GM19438 (cell line): ENCODE measurements at regions not wholly inside any gene's neighbourhood (a gene's known extent, or its start where the extent isn't known, plus 50 kb on each side); places are given as distances from the start of the nearest gene placed in this dataset.

Experiments used
- ATAC-seq: cut with Tn5 transposase; IDR thresholded peaks from one replicate; pipeline ENCODE4 v1.9.1; 2021; ENCODE audit warnings: low read depth; ENCODE audit not compliant: unreplicated experiment

DNA sequence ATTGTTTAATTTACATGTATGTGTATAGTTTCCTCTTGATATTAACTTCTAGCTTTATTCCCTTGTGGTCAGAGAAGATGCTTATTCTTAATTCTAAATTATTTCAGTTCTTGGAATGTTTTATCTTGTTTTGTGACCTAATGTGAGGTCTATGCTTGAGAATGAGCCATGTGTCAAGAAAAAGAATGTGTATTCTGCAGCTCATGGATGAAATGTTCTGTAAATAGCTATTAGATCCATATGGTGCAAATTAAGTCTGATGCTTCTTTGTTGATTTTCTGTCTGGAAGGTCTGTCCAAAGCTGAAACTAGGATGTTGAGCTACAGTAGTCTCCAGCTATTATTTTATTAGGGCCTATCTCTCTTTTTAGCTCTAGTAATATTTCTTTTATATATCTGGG is 187.3 kb upstream of the RASGEF1B start:
- no peak for ATAC-seq

DNA sequence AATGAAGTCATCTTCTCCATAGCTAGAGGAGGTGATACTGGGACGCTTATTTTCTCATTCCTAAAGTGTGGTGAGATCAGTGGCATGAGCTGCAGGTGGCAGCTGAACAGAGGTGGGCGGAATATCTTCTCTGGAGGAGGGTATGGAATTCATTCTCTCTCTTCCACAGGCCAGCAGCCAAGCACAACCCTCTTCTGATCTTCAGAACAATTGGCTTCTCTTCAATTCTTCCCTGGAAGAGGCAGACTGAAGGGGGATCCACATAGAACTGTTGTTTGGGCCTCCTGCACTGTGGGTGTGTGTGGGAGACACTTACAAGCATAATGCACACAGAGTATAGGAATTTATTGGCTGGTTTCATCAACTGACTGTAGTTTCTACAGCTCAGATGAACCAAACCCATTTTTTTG is 180.4 kb upstream of the RASGEF1B start:
- ATAC-seq: no peak

DNA sequence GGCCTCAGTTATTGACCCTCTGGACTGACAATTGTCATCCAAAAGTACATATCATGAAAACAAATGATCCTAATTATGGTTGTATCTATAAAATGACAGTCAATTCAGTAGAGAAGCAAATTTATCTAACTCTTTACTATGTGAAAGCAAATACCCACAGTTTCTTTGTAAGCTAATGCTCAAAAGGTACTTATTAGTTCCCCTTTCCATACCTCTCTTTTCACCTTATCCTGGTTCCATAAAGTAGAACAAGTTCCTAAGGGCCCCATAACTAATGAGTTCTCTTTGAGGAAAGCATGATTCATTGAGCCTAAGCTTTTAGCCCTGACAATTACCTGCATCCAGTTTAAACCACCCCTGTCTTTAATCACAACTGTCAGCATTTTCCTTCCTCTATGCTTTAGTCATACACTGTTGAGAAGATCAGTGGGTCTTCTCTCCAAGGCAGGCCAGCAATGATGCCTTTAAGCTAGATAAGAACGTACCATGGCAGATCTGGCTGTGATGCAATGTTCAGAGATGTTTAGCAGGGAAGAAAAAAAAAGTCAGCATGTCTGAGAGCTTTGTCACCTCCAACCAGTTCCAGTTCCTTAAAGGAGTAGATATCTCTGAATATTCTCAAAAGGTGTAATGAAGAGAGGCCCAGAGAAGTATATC is 179.7 kb upstream of the RASGEF1B start:
- no peak for ATAC-seq

DNA sequence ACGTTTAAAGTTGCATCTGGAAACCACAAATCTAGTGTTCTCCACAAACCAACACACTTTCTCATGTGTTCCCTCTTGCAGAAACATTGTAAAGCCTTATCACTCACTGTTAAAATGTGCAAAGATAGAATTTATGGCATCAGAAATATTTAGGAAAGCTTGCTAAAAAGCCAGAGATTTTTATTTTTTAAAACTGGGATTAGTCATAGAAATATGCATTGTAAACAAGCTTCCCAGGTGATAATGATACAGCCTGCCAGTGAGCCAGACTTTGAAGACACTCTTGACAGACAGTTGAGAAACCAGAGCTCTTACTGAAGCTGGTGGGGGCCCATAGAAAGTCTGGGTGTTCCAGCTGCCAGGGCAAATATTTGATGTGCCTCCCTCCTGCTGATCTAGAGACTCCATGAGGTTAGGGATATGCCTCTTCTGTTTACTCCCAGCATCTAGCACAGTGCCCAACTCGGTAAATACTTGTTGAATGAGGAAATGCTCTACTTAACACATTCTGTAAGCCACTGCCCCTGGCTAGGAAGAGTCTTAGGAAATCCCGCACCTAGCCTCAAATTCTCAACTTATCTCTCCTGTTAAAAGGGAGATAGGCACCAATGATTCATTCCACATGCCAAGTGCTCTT is 179.0 kb upstream of the RASGEF1B start:
- ATAC-seq: no peak

DNA sequence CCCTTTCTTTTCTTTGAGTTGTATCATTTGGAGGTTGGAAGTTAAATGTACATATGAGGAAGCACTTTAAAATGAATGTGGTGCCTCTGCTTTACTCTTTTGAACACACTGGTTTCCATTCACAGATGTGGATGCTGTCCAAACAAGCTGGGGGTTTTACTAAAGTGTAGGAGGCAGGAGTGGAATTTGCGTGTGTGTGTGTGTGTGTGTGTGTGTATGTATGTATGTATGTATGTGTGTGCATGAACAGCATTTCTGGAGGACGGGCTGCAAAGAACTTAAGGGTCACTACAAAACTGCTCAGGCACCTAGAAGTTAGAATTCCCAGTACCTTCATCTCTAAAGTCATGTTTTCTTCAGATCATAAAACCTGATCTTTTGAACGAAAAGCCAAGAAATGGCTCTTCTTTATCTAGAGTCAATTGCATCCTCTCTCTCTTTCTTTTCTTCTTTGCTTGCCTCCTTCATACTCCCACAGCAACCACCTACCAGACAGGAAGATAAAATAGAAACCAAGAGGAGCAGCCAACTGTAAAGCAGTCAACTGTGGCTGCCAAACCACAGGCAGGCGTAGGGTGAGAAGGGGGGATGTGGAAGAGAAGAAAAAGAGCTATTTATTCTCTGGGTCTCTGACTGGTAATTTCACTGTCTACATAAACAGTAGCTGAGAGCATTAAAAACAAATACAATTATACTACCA is 177.0 kb upstream of the RASGEF1B start:
- peak; percentile 99 for ATAC-seq

DNA sequence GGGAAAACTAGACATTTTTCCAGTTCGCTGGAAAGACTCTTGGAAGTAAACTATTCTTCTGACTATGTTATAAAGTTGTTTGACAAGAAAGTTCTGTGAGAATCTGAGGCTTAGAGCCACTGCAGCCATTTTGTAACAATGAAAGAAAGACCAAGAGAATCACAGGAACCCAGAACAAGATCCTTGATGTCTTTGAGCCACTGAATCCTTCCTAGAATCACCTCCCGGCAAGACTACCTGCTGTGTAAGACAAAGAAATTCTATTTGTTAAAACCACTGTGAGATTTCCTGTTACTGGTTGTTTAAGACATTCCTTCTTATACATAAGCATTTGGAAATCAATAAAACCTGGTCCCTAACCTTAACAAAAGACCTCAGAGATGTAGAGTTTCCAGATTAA is 175.7 kb upstream of the RASGEF1B start:
- no peak for ATAC-seq

DNA sequence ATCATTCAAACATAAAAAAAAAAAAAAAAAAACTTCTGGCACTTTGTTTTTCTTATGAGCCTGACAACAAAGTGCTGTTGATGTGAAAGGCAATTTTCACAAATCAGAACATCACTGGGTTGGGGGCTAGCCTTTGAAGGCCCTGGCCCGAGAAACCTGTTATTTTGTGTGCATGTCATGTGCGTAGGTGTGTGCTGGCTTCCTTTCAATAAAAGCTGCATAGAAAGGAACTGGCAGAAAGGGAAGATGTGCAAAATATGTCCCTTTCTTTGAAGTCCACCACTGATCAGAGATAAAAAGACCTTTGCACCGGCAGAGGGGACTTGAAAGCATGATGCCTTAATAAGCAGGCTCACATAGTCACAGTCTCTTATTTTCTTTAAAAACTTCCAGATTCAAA is 170.8 kb upstream of the RASGEF1B start:
- no peak for ATAC-seq

DNA sequence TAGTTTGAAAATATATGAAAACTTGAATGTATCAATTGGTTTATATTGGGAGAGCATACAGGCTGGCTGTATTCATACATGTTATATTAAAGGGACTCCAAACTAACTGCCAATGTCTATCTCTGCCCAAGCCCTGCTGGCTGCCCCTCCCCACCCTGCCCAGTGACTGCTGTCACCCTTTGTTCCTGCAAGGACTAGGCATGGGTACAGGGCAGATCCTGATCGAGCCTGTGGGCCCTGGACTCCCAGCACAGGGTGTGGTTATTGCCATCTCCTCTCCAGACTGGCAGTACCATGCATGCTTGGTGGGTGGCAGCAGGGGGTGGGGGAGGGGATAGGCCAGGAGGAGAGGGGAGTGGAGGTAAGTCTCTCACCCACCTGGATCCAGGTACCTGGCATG is 167.5 kb upstream of the RASGEF1B start:
- no peak for ATAC-seq

DNA sequence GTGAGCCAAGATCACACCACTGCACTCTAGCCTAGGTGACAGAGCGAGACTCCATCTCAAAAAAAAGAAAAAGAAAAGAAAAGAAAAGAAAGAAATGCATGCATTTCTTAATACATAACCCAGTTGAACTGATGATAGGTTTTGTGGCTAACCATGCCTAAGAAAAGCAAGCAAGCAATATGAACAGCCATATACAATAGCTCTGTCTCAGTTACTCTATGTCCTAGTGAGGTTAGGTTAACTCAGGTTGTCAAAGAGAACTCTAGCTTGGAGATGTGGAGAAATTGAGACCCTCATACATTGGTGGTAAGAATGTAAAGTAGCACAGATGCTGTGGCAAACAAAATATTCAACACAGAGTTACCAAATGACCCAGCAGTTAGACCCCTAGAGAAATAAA is 167.0 kb upstream of the RASGEF1B start:
- ATAC-seq: no peak

DNA sequence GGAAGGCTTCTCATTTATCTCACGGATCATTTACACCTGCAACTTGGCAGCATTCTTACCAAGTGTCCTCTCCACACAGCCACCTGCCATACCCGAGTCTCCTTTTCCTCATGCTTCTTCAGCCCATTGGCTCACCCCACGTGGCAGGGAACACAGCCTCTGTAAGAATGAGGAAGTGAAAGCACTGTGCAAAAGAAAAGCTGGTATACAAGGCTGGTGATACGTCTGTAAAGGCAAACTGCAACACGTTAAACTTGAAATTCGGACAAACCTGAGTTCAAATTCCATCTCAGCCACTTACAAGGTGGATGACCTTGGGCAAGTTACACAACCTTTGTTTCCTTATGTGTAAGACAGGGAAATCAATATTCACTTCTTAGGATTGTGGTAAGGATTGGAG is 164.0 kb upstream of the RASGEF1B start:
- peak; percentile 85 for ATAC-seq

DNA sequence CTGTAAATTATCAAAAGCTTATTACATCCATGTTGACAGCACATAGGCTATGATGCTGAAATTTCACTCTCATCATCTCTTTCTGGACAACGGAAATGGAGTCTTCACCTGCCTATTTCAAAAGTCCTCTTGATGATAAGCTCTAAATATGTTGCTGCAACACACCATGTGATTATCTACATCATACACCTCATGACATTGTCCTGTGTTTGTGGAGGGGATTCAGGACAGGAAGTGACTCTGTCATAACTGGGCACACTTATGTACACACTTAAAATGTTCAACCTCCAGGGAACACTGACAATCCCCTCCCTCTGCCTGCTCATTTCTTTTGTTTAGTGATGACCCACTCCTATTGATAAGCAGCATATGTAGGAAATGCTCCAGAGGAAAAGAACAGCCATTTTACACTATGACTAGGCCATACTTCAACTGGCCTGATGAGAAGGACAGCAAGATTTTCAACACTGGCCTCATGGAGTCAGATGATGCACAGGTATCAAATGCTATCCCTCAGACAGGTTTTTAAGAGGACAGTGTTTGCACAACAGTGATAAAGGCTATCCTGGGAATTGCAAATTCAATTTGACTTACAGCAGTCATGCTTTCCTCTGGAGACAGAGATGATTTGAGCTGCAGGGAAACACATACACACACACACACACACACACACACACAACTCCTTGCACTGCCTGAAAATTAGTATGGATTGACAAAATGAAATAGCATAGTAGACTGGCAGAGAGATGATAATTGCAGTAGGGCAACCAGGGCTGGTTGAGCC is 163.3 kb upstream of the RASGEF1B start:
- no peak for ATAC-seq

DNA sequence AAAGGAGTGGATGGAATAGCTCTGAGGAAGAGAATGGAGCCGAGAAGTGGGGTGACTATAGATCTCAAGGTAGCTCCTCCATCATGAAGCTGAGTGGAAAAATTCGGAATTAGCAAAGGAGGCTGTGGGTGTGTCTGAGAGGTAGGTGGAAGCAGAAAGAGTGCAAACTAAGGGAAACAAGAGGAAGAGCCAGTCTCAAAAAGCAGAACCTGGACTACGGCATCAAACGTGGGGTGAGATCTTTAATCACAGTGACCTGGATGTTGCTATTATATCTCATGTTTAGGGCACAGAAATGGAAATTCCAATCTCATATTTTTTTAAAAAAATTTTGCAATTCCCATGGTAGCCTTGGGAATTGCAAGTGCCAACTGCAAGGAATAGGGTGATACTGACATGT is 162.5 kb upstream of the RASGEF1B start:
- no peak for ATAC-seq

DNA sequence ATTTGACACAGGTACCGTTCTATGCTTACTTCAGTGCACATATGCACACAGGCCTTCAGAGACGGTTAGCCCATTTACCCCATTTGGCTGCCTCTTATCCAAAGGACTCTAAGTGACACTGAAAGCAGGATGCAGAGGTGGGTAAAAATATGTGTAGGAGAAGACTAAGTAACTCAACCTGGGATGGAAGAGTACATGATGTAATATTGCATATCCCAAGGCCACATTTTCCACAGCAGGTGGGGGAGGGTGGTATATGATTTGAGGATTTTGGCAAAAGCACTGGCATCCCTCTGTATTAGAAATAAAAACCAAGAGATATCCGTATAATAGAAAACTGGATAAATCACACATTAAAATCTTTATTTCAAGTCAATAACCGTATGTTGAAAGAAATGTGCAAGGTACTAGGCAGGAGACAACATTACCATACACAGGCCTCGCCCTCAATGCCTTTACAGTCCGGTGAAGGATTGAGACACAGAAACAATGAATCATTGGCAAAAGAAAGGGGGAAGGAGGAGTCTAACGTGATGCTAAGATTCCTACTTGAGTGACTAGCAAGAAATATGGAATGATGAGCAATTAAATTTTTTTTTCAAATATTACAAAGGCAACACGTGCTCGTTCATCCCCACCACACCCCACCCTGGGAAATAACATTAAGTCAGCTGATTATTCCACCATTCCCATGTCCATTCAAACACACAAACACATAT is 161.0 kb upstream of the RASGEF1B start:
- no peak for ATAC-seq

DNA sequence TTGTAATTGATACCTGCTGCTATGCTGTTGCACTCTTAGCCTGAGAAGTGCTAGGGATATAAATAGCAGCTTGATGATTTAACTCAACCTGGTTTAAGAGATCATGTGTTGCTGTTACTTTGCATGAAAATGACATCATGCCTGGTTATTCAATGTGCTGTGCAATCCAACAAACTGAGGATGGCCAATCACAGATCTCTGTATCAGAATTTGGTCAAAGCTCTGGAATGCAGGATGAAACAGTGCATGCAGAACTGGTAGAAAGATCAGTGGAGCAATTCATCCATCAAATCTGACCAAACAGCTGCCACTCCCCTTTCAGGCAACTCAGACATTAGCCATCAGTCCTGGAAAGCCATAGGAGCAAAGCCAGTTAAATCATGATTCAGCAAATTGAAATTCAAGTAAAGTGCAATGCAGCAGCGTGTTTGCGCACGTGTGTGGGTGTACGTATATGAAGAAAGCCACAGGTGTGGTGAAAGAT is 160.3 kb upstream of the RASGEF1B start:
- no peak for ATAC-seq

DNA sequence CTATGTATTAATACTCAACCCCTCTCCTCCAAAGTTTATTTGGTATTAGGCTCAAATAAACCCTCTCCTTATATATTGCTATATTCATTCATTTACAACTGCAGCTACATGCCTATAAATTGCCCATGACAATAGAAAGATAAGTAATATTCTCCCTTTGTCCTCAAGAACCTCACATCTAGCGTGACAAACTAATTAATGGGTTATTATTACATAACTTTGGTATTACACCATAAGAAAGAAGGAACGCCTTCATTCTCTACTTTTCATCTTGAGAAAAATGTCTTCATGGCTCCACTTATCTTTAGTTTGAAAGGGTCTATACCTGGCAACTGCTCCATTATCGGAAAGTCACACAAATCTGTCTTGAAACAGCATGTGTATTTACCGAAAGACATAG is 157.7 kb upstream of the RASGEF1B start:
- ATAC-seq: no peak

DNA sequence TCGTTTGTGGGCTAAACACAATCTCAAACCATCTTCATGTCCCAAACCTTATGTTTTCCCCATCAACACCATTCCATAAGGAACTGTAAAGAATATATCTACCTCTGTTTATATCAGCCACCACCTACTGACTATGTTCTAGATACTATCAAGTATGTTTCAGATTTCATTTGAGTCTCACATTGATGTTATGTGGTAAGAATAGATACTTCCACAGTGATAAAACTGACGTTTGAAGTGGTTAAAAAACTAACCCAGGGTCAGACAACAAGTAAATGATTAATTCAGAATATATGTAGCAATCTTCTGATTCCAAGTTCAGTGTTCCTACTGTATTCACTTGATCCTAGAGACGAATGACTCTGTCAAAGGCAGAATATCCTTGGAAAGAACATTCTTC is 156.8 kb upstream of the RASGEF1B start:
- ATAC-seq: peak; percentile 51

DNA sequence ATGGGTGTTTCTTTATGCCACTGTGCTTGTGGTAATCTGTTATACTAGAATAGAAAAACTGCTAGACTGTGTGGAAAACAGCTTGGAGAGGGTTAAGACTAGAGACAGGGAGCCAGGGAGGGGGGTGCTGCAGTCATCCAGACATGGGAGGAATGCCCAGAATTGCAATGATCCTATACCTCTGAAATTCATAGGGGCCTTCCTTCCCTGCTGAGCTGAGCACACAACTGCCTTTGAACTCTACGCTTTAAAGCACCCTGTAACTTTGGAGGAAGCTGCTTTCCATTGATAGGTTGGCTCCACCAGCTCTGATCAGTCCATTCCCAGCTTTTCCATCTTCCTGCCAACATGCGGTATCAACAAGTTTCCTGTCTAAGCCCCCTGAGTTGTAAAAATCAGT is 155.9 kb upstream of the RASGEF1B start:
- ATAC-seq: no peak

DNA sequence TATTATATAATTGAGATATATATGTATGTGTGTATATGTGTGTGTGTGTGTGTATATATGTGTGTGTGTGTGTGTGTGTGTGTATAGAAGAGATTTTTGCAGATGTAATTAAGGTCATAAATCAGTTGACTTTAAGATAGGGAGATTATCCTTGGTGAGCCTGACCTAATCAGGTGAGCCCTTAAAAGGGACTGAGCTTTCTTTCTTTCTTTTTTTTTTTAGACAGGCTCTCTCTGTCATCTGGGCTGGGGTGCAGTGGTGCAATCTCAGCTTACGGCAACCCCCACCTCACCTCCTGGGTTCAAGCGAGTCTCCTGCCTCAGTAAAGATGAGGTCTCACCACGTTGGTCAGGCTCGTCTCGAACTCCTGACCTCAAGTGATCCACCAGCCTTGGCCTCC is 155.1 kb upstream of the RASGEF1B start:
- ATAC-seq: no peak

DNA sequence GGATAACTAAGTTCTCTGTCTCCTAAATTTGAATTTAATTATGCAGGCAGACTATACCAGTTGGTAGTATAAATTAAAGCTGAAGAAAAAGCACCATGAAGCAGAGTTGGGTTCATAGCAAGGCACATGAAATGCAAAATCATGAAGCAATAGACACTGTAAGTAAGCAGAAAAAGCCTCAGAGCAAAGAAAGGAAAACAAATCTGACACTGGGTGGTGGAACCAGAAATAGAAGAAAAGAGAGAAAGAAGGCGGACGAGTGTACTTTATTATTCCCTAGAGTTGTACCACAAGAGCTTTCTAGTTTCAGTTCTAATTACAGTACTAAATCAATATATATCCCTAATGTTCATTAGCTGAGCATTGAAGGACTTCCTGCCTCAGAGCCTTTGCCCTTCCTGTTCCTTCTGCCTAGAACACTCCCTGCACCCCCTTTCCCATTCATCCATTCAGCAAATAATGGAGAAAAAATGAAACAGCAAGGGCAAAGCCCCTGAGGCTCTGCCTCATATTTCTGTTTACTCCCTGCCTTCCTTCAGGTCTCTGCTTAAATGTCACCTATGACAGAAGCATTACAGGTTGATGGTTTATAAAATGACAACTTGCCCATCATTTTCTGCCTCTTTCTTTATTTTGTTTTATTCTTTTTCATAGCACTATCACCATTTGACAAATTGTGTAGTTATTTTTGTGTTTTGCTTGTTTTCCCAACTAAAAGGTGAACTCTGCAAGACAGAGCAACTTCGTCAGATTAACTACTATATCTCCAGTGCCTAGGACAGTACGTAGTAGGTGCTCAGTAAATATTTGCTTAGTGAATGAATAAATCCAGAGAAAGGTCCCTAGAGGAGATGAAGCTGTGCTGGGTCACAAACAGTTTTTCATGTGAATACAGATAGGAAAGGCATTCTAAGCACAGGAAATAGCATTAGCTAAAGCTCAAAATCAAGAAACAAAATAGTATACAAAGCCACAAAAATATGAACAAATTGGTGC is 154.0 kb upstream of the RASGEF1B start:
- no peak for ATAC-seq
